ENCODE measurements at regions not wholly inside any gene's neighbourhood (a gene's known extent, or its start where the extent isn't known, plus 50 kb on each side); places are given as distances from the start of the nearest gene placed in this dataset.

- no peak for TF ChIP-seq CTCF (IDR thresholded peaks at IDR 0.05)
- Histone ChIP-seq H3K4me2 (ENCODE audit: low read length) (no peak overlapping the region), H3K9me3 (ENCODE audit: control insufficient read depth, low read length) (no peaks in the 10 kb centered on the region), H2AFZ (no peak overlapping the region), H3K9ac (no peak overlapping the region), H3K36me3 (ENCODE audit: control insufficient read depth, insufficient read depth, low read length) (no peaks in the 10 kb centered on the region), H3K27ac (no peak overlapping the region), H3K79me2 (no peaks in the 10 kb centered on the region), H3K4me1 (no peaks in the 10 kb centered on the region), H3K27me3 (ENCODE audit: control insufficient read depth, insufficient read depth, low read length) (no peaks in the 10 kb centered on the region), H3K4me3 (ENCODE audit: low read depth, low read length) (no peak overlapping the region)
Observed at GRCh38 chr6:133648581-133648980, 240.3 kb upstream of the TCF21 start.

GRCh38 chr6:133671376-133671775 is 217.5 kb upstream of the TCF21 start:
- H3K79me2 ChIP-seq: no peaks in the 10 kb centered on the region
- H3K4me3 ChIP-seq (ENCODE audit: low read depth, low read length): no peak overlapping the region
- no peak overlapping the region for H3K27ac ChIP-seq
- H3K27me3 ChIP-seq (ENCODE audit: control insufficient read depth, insufficient read depth, low read length): no peaks in the 10 kb centered on the region
- no peaks in the 10 kb centered on the region for H3K4me1 ChIP-seq
- H3K36me3 ChIP-seq (ENCODE audit: control insufficient read depth, insufficient read depth, low read length): no peaks in the 10 kb centered on the region
- H3K9ac ChIP-seq: no peak overlapping the region
- H2AFZ ChIP-seq: no peak overlapping the region
- no peak for TF ChIP-seq CTCF (IDR thresholded peaks at IDR 0.05)
- H3K9me3 ChIP-seq (ENCODE audit: control insufficient read depth, low read length): no peaks in the 10 kb centered on the region
- no peak overlapping the region for H3K4me2 ChIP-seq (ENCODE audit: low read length)

- H3K79me2 ChIP-seq: no peaks in the 10 kb centered on the region
- no peak overlapping the region for H3K4me2 ChIP-seq (ENCODE audit: low read length)
- TF ChIP-seq CTCF (IDR thresholded peaks at IDR 0.05): no peak
- H3K9me3 ChIP-seq (ENCODE audit: control insufficient read depth, low read length): no peaks in the 10 kb centered on the region
- H3K27me3 ChIP-seq (ENCODE audit: control insufficient read depth, insufficient read depth, low read length): no peaks in the 10 kb centered on the region
- no peak overlapping the region for H2AFZ ChIP-seq
- H3K9ac ChIP-seq: no peak overlapping the region
- H3K4me1 ChIP-seq: no peaks in the 10 kb centered on the region
- no peak overlapping the region for H3K27ac ChIP-seq
- H3K4me3 ChIP-seq (ENCODE audit: low read depth, low read length): no peak overlapping the region
- H3K36me3 ChIP-seq (ENCODE audit: control insufficient read depth, insufficient read depth, low read length): no peaks in the 10 kb centered on the region
Observed at GRCh38 chr6:133673056-133673455, 215.9 kb upstream of the TCF21 start.

- no peak overlapping the region for H3K9ac ChIP-seq
- TF ChIP-seq CTCF (IDR thresholded peaks at IDR 0.05): no peak
- H3K79me2 ChIP-seq: no peaks in the 10 kb centered on the region
- no peak overlapping the region for H3K4me2 ChIP-seq (ENCODE audit: low read length)
- no peak overlapping the region for H3K27ac ChIP-seq
- H3K9me3 ChIP-seq (ENCODE audit: control insufficient read depth, low read length): no peaks in the 10 kb centered on the region
- no peaks in the 10 kb centered on the region for H3K4me1 ChIP-seq
- no peak overlapping the region for H2AFZ ChIP-seq
- H3K4me3 ChIP-seq (ENCODE audit: low read depth, low read length): no peak overlapping the region
- no peaks in the 10 kb centered on the region for H3K36me3 ChIP-seq (ENCODE audit: control insufficient read depth, insufficient read depth, low read length)
- H3K27me3 ChIP-seq (ENCODE audit: control insufficient read depth, insufficient read depth, low read length): no peaks in the 10 kb centered on the region
Observed at GRCh38 chr6:133674661-133675060, 214.3 kb upstream of the TCF21 start.

- Histone ChIP-seq H3K36me3 (ENCODE audit: control insufficient read depth, insufficient read depth, low read length) (no peaks in the 10 kb centered on the region), H2AFZ (no peak overlapping the region), H3K4me3 (ENCODE audit: low read depth, low read length) (no peak overlapping the region), H3K27me3 (ENCODE audit: control insufficient read depth, insufficient read depth, low read length) (no peaks in the 10 kb centered on the region), H3K27ac (no peak overlapping the region), H3K9ac (no peak overlapping the region), H3K4me1 (no peaks in the 10 kb centered on the region), H3K4me2 (ENCODE audit: low read length) (no peak overlapping the region), H3K9me3 (ENCODE audit: control insufficient read depth, low read length) (no peaks in the 10 kb centered on the region), H3K79me2 (no peaks in the 10 kb centered on the region)
- TF ChIP-seq CTCF (IDR thresholded peaks at IDR 0.05): no peak
Observed at GRCh38 chr6:133680994-133681393, 207.9 kb upstream of the TCF21 start.
